HG03039 (cell line): ENCODE measurements at regions not wholly inside any gene's neighbourhood (a gene's known extent, or its start where the extent isn't known, plus 50 kb on each side); places are given as distances from the start of the nearest gene placed in this dataset.

Experiments used
- ATAC-seq: cut with Tn5 transposase; IDR thresholded peaks from one replicate; pipeline ENCODE4 v1.9.1; 2021; ENCODE audit warnings: mild to moderate bottlenecking, moderate library complexity; ENCODE audit not compliant: unreplicated experiment

- ATAC-seq: no peak
Observed at GRCh38 chr3:144358191-144358590, 386.6 kb downstream of the DIPK2A start.

- ATAC-seq: no peak
Observed at GRCh38 chr3:144361002-144361401, 389.4 kb downstream of the DIPK2A start.

GRCh38 chr3:144362126-144362525 lies 390.5 kb downstream of the DIPK2A start:
- no peak for ATAC-seq

- no peak for ATAC-seq
Observed at GRCh38 chr3:144363856-144364255, 392.2 kb downstream of the DIPK2A start.

- no peak for ATAC-seq
Observed at GRCh38 chr3:144364737-144365136, 393.1 kb downstream of the DIPK2A start.

GRCh38 chr3:144369129-144369879 lies 397.7 kb downstream of the DIPK2A start:
- ATAC-seq: no peak

GRCh38 chr3:144375088-144375487 lies 403.5 kb downstream of the DIPK2A start:
- ATAC-seq: no peak

- no peak for ATAC-seq
Observed at GRCh38 chr3:144380849-144381248, 409.2 kb downstream of the DIPK2A start.

- ATAC-seq: no peak
Observed at GRCh38 chr3:144381607-144382006, 410.0 kb downstream of the DIPK2A start.

GRCh38 chr3:144384241-144384979 lies 412.8 kb downstream of the DIPK2A start:
- ATAC-seq: no peak

- ATAC-seq: no peak
Observed at GRCh38 chr3:144390786-144391185, 419.2 kb downstream of the DIPK2A start.

GRCh38 chr3:144391236-144391635 lies 419.6 kb downstream of the DIPK2A start:
- ATAC-seq: no peak

- no peak for ATAC-seq
Observed at GRCh38 chr3:144394032-144394431, 422.4 kb downstream of the DIPK2A start.

- ATAC-seq: no peak
Observed at GRCh38 chr3:144402430-144402829, 430.8 kb downstream of the DIPK2A start.

- no peak for ATAC-seq
Observed at GRCh38 chr3:144403040-144403457, 431.4 kb downstream of the DIPK2A start.

GRCh38 chr3:144407335-144407734 lies 435.7 kb downstream of the DIPK2A start:
- no peak for ATAC-seq

- no peak for ATAC-seq
Observed at GRCh38 chr3:144409319-144409718, 437.7 kb downstream of the DIPK2A start.

- no peak for ATAC-seq
Observed at GRCh38 chr3:144413068-144413467, 441.4 kb downstream of the DIPK2A start.

GRCh38 chr3:144415492-144415891 lies 443.9 kb downstream of the DIPK2A start:
- ATAC-seq: no peak

- ATAC-seq: no peak
Observed at GRCh38 chr3:144424606-144425005, 453.0 kb downstream of the DIPK2A start.

- ATAC-seq: no peak
Observed at GRCh38 chr3:144426366-144426765, 454.7 kb downstream of the DIPK2A start.

GRCh38 chr3:144426967-144427366 lies 455.3 kb downstream of the DIPK2A start:
- ATAC-seq: no peak
